ENCODE measurements at regions not wholly inside any gene's neighbourhood (a gene's known extent, or its start where the extent isn't known, plus 50 kb on each side); places are given as distances from the start of the nearest gene placed in this dataset.

GRCh38 chr2:8003462-8004075 is 678.3 kb upstream of the ID2 start:
- TF ChIP-seq ZNF274 (IDR thresholded peaks at IDR 0.05; ENCODE audit: low read depth, low read length), result no peak
- H3K4me3 ChIP-seq (ENCODE audit: low read length), result no peak overlapping the region

GRCh38 chr2:8004250-8004681 is 677.6 kb upstream of the ID2 start:
- no peak overlapping the region for H3K4me3 ChIP-seq (ENCODE audit: low read length)
- TF ChIP-seq ZNF274 (IDR thresholded peaks at IDR 0.05; ENCODE audit: low read depth, low read length), result no peak

- no peak overlapping the region for H3K4me3 ChIP-seq (ENCODE audit: low read length)
- no peak for TF ChIP-seq ZNF274 (IDR thresholded peaks at IDR 0.05; ENCODE audit: low read depth, low read length)
Observed at GRCh38 chr2:8006181-8006580, 675.7 kb upstream of the ID2 start.

- no peak for TF ChIP-seq ZNF274 (IDR thresholded peaks at IDR 0.05; ENCODE audit: low read depth, low read length)
- no peak overlapping the region for H3K4me3 ChIP-seq (ENCODE audit: low read length)
Observed at GRCh38 chr2:8006626-8007025, 675.2 kb upstream of the ID2 start.

GRCh38 chr2:8009010-8009597 is 672.8 kb upstream of the ID2 start:
- TF ChIP-seq ZNF274 (IDR thresholded peaks at IDR 0.05; ENCODE audit: low read depth, low read length), result no peak
- H3K4me3 ChIP-seq (ENCODE audit: low read length), result no peak overlapping the region

- TF ChIP-seq ZNF274 (IDR thresholded peaks at IDR 0.05; ENCODE audit: low read depth, low read length), result no peak
- H3K4me3 ChIP-seq (ENCODE audit: low read length), result no peak overlapping the region
Observed at GRCh38 chr2:8015848-8016600, 665.8 kb upstream of the ID2 start.

GRCh38 chr2:8016688-8017087 is 665.2 kb upstream of the ID2 start:
- H3K4me3 ChIP-seq (ENCODE audit: low read length), result no peak overlapping the region
- no peak for TF ChIP-seq ZNF274 (IDR thresholded peaks at IDR 0.05; ENCODE audit: low read depth, low read length)

- H3K4me3 ChIP-seq (ENCODE audit: low read length), result no peak overlapping the region
- no peak for TF ChIP-seq ZNF274 (IDR thresholded peaks at IDR 0.05; ENCODE audit: low read depth, low read length)
Observed at GRCh38 chr2:8018956-8019355, 662.9 kb upstream of the ID2 start.

- TF ChIP-seq ZNF274 (IDR thresholded peaks at IDR 0.05; ENCODE audit: low read depth, low read length), result no peak
- no peak overlapping the region for H3K4me3 ChIP-seq (ENCODE audit: low read length)
Observed at GRCh38 chr2:8019934-8020333, 661.9 kb upstream of the ID2 start.

- TF ChIP-seq ZNF274 (IDR thresholded peaks at IDR 0.05; ENCODE audit: low read depth, low read length), result no peak
- no peak overlapping the region for H3K4me3 ChIP-seq (ENCODE audit: low read length)
Observed at GRCh38 chr2:8021921-8022320, 659.9 kb upstream of the ID2 start.

GRCh38 chr2:8022908-8023640 is 658.8 kb upstream of the ID2 start:
- no peak for TF ChIP-seq ZNF274 (IDR thresholded peaks at IDR 0.05; ENCODE audit: low read depth, low read length)
- H3K4me3 ChIP-seq (ENCODE audit: low read length), result no peak overlapping the region

GRCh38 chr2:8024506-8024905 is 657.4 kb upstream of the ID2 start:
- no peak for TF ChIP-seq ZNF274 (IDR thresholded peaks at IDR 0.05; ENCODE audit: low read depth, low read length)
- H3K4me3 ChIP-seq (ENCODE audit: low read length), result no peak overlapping the region

GRCh38 chr2:8026381-8026780 is 655.5 kb upstream of the ID2 start:
- H3K4me3 ChIP-seq (ENCODE audit: low read length), result no peak overlapping the region
- no peak for TF ChIP-seq ZNF274 (IDR thresholded peaks at IDR 0.05; ENCODE audit: low read depth, low read length)

GRCh38 chr2:8027387-8027786 is 654.5 kb upstream of the ID2 start:
- no peak overlapping the region for H3K4me3 ChIP-seq (ENCODE audit: low read length)
- TF ChIP-seq ZNF274 (IDR thresholded peaks at IDR 0.05; ENCODE audit: low read depth, low read length), result no peak
